ENCODE measurements at regions not wholly inside any gene's neighbourhood (a gene's known extent, or its start where the extent isn't known, plus 50 kb on each side); places are given as distances from the start of the nearest gene placed in this dataset.

GRCh38 chr15:80321853-80322252, 69.8 kb upstream of the CTXND1 start:
- TF ChIP-seq, protein P1, sequence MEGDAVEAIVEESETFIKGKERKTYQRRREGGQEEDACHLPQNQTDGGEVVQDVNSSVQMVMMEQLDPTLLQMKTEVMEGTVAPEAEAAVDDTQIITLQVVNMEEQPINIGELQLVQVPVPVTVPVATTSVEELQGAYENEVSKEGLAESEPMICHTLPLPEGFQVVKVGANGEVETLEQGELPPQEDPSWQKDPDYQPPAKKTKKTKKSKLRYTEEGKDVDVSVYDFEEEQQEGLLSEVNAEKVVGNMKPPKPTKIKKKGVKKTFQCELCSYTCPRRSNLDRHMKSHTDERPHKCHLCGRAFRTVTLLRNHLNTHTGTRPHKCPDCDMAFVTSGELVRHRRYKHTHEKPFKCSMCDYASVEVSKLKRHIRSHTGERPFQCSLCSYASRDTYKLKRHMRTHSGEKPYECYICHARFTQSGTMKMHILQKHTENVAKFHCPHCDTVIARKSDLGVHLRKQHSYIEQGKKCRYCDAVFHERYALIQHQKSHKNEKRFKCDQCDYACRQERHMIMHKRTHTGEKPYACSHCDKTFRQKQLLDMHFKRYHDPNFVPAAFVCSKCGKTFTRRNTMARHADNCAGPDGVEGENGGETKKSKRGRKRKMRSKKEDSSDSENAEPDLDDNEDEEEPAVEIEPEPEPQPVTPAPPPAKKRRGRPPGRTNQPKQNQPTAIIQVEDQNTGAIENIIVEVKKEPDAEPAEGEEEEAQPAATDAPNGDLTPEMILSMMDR (IDR thresholded peaks at IDR 0.05 in 8 of 11, conservative IDR thresholded peaks at IDR 0.05 in 3 of 11): no peak
- no peak for TF ChIP-seq POLR2AphosphoS5 (IDR thresholded peaks at IDR 0.05)
- TF ChIP-seq POLR2A (IDR thresholded peaks at IDR 0.05): no peak

Measured in spleen (tissue), 7 donors.